ENCODE measurements at regions not wholly inside any gene's neighbourhood (a gene's known extent, or its start where the extent isn't known, plus 50 kb on each side); places are given as distances from the start of the nearest gene placed in this dataset.

GRCh38 chr4:23456864-23457263 lies 433.0 kb downstream of the PPARGC1A start:
- TF ChIP-seq CTCF (IDR thresholded peaks at IDR 0.05) (no peak), POLR2A (IDR thresholded peaks at IDR 0.05) (no peak)

All from prostate gland (tissue), 2 donors.